Esophagus muscularis mucosa (tissue), 4 donors: ENCODE measurements at regions not wholly inside any gene's neighbourhood (a gene's known extent, or its start where the extent isn't known, plus 50 kb on each side); places are given as distances from the start of the nearest gene placed in this dataset.

Experiments used
- DNase-seq: peaks from one replicate; pipeline ENCODE4 v3.0.0-alpha.2; 2017; ENCODE audit errors: extremely low spot score
- H3K27ac ChIP-seq, 4 donors: fragments of 200-600 bp; sonication (generic); replicated peaks in 1 of 4; 1 replicate in 3 of 4; 2 replicates in 1 of 4; pipeline ENCODE4 v1.5.1; 2016 to 2019; ENCODE audit warnings: mild to moderate bottlenecking in 1 of 4
- H3K27me3 ChIP-seq, 4 donors: fragments of 200-600 bp; sonication (generic); one replicate each; pipeline versions ENCODE4 v1.5.1 to v1.6.0; 2016 to 2019
- H3K36me3 ChIP-seq, 4 donors: fragments of 200-600 bp; sonication (generic); one replicate each; pipeline ENCODE4 v1.5.1; 2016 to 2019
- H3K4me1 ChIP-seq, 4 donors: fragments of 200-600 bp; sonication (generic); one replicate each; pipeline ENCODE4 v1.5.1; 2016 to 2019
- H3K4me3 ChIP-seq, 4 donors: fragments of 200-600 bp; sonication (generic); 1 replicate in 2 of 4; 2 replicates in 2 of 4; pipeline ENCODE4 v1.5.1; 2016 to 2019; ENCODE audit warnings: mild to moderate bottlenecking in 4 of 4, moderate library complexity in 1 of 4
- H3K9me3 ChIP-seq, 4 donors: fragments of 200-600 bp; sonication (generic); 1 replicate in 3 of 4; 2 replicates in 1 of 4; pipeline ENCODE4 v1.5.1; 2016 to 2019
- EP300 ChIP-seq: sonication (generic); formaldehyde crosslinking; IDR thresholded peaks from one replicate; pipeline ENCODE4 v1.6.1; 2017; ENCODE audit warnings: antibody characterized with exemption
- POLR2A ChIP-seq: fragments of 450-650 bp; IDR thresholded peaks from one replicate; pipeline ENCODE4 v1.6.1; 2017; ENCODE audit warnings: antibody characterized with exemption, moderate library complexity, mild to moderate bottlenecking, low read depth
- POLR2AphosphoS5 ChIP-seq, 2 donors: sonication (generic); formaldehyde crosslinking; IDR thresholded peaks; one replicate each; pipeline ENCODE4 v1.6.1; 2017; ENCODE audit warnings: antibody characterized with exemption in 2 of 2
- WGBS: methylation state at CpG from one replicate; pipeline ENCODE4 v1.1.5; 2018; 5-methylcytosine and 5-hydroxymethylcytosine counted together
- intact Hi-C: fragments of 100-400 bp; cut with DNase I; formaldehyde crosslinking; loops from one replicate; pipeline ENCODE4 v1.15.1; 2023
- TF ChIP-seq, protein P1 (sequence below), 3 experiments: fragments of 200-600 bp in 2 of 3; fragments of 450-650 bp in 1 of 3; sonication (generic) in 2 of 3; IDR thresholded peaks; one replicate each; pipeline ENCODE4 v1.5.1; 2017 to 2019; ENCODE audit warnings: antibody characterized with exemption in 3 of 3, mild to moderate bottlenecking in 2 of 3, moderate library complexity in 1 of 3

DNA sequence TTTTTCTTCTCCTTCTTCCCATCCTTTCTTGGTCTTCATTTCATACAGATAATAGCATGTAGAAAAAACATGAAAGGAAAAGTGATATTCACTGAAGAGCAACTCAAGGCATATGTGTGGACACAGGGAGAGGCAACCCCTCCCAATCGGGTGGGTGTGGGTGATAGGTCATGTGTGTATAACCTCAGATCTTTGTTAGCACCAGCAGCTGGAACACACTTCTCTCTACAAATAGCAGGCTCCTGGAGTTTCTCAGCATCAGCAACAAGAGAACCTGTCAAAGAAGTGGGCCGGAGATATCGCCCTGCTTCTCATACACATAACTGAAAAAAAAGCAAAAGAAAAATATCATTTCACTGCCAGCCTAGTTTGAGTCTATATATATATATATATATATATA lies 426.4 kb downstream of the DTWD2 start:
- Histone ChIP-seq H3K27ac (no peak overlapping the region), H3K9me3 (no peaks in the 10 kb centered on the region), H3K4me1 (peaks cover 0 to 7% (median 0%) of the 10 kb centered on the region in 4 donors), H3K27me3 (no peaks in the 10 kb centered on the region), H3K4me3 (no peak overlapping the region), H3K36me3 (no peaks in the 10 kb centered on the region)
- intact Hi-C loops, result no loop called here
- TF ChIP-seq POLR2A (no peak), POLR2AphosphoS5 (IDR thresholded peaks at IDR 0.05) (no peak), EP300 (no peak)
- TF ChIP-seq, protein P1, sequence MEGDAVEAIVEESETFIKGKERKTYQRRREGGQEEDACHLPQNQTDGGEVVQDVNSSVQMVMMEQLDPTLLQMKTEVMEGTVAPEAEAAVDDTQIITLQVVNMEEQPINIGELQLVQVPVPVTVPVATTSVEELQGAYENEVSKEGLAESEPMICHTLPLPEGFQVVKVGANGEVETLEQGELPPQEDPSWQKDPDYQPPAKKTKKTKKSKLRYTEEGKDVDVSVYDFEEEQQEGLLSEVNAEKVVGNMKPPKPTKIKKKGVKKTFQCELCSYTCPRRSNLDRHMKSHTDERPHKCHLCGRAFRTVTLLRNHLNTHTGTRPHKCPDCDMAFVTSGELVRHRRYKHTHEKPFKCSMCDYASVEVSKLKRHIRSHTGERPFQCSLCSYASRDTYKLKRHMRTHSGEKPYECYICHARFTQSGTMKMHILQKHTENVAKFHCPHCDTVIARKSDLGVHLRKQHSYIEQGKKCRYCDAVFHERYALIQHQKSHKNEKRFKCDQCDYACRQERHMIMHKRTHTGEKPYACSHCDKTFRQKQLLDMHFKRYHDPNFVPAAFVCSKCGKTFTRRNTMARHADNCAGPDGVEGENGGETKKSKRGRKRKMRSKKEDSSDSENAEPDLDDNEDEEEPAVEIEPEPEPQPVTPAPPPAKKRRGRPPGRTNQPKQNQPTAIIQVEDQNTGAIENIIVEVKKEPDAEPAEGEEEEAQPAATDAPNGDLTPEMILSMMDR (IDR thresholded peaks at IDR 0.05), result no peak
- peak; percentile 29 for DNase-seq
- 76% methylated on average over 3 of the region's 3 CpGs for WGBS

DNA sequence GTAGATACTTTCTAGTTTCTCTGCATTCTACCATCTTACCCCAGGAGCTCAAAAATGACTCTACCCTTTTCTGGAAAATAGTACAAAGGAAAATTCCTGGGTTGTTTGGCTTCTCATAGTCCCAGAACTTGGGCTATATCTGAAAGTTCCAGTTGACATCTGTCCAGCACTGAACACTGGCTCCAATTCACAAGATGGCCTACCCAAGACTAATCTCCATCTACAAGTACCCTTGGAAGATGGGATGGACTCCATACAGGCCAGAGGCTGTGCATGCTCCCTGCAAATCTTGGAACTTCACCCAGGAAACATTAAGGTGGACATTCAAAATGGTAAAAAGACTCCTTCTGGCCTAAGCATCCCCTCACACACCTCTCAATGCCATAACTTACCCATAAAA lies 427.1 kb downstream of the DTWD2 start:
- Histone ChIP-seq H3K4me1 (peaks cover 0 to 7% (median 0%) of the 10 kb centered on the region in 4 donors), H3K27me3 (no peaks in the 10 kb centered on the region), H3K4me3 (no peak overlapping the region), H3K9me3 (no peaks in the 10 kb centered on the region), H3K36me3 (no peaks in the 10 kb centered on the region), H3K27ac (no peak overlapping the region)
- no peak for DNase-seq
- no peak for TF ChIP-seq EP300
- TF ChIP-seq POLR2AphosphoS5 (IDR thresholded peaks at IDR 0.05), result no peak
- intact Hi-C loops, result no loop called here

DNA sequence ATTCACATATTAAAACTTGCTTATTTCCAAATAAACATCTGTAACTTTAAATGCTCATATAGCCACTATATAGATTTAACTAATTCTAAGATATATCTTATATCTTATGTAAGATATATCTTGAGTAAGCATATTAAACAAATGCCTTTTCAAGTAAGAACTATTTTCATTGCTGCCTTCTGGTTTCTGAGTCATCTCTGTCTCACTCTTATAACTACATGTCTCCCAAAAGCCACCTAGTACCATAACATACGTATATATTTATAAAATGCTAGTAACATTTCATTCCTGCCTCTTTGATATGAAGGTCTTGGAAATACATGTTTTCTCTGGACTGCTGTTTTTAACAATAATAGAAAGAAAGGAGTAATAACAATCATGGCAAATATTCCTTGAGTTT lies 429.5 kb downstream of the DTWD2 start:
- H3K27me3 ChIP-seq, result no peaks in the 10 kb centered on the region
- H3K36me3 ChIP-seq, result no peaks in the 10 kb centered on the region
- peaks cover 0 to 7% (median 0%) of the 10 kb centered on the region in 4 donors for H3K4me1 ChIP-seq
- TF ChIP-seq POLR2AphosphoS5 (IDR thresholded peaks at IDR 0.05) (no peak), EP300 (no peak), POLR2A (no peak)
- TF ChIP-seq, protein P1 (IDR thresholded peaks at IDR 0.05), result no peak
- H3K4me3 ChIP-seq, result no peak overlapping the region
- intact Hi-C loops, result no loop called here
- H3K9me3 ChIP-seq, result no peaks in the 10 kb centered on the region
- H3K27ac ChIP-seq, result no peak overlapping the region
- no peak for DNase-seq
- 71% methylated on average over 1 of the region's 1 CpG for WGBS

DNA sequence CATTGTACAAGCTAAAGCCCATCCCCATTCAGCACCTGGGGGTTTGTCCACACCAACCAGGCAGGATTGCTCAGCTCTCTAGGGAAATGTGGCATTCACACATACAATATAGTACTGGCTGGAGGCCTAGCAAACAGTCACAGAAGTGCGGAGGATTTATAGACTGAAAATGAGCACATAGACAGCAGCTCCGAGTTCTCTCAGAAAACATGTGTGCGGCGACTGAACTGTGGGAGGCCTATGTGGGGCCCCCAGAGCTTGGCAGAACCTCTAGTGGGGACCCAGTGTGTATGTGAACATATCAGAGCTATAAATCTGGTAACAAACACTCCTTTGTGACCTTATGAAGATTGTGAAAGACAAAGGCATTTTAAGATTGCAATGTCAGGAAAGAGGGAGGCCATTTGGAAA lies 431.1 kb downstream of the DTWD2 start:
- Histone ChIP-seq H3K36me3 (no peaks in the 10 kb centered on the region), H3K4me3 (no peak overlapping the region), H3K27ac (no peak overlapping the region), H3K4me1 (peaks cover 0 to 7% (median 0%) of the 10 kb centered on the region in 4 donors), H3K27me3 (no peaks in the 10 kb centered on the region), H3K9me3 (no peaks in the 10 kb centered on the region)
- intact Hi-C loops, result no loop called here
- 77% methylated on average over 4 of the region's 4 CpGs for WGBS
- no peak for TF ChIP-seq POLR2A
- no peak for TF ChIP-seq EP300
- TF ChIP-seq POLR2AphosphoS5 (IDR thresholded peaks at IDR 0.05), result no peak
- TF ChIP-seq, protein P1 (IDR thresholded peaks at IDR 0.05), result no peak
- peak; percentile 86 for DNase-seq

DNA sequence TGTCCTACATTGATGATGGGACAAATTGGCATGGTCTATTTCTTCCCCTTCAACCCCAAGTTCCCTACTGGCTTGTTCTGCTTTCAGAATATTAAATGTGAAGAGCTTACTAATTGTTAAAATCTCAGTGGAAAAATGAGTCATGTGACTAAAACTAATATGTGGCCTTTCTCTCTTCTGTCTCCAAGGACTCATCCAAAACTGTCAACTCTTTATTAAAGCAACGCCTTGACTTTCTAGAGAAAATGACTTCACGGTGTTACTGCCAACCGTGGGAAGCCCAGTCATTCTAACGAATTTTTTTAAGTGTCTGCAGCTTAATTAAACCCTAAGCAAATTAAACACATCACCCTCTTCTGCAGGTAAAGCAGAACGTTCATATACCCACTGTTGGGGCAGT lies 431.6 kb downstream of the DTWD2 start:
- Histone ChIP-seq H3K4me1 (peaks cover 0 to 7% (median 0%) of the 10 kb centered on the region in 4 donors), H3K4me3 (no peak overlapping the region), H3K27me3 (no peaks in the 10 kb centered on the region), H3K27ac (no peak overlapping the region), H3K36me3 (no peaks in the 10 kb centered on the region), H3K9me3 (no peaks in the 10 kb centered on the region)
- intact Hi-C loops, result no loop called here
- TF ChIP-seq, protein P1 (IDR thresholded peaks at IDR 0.05), result no peak
- TF ChIP-seq EP300 (no peak), POLR2AphosphoS5 (IDR thresholded peaks at IDR 0.05) (no peak), POLR2A (no peak)
- no peak for DNase-seq
- 91% methylated on average over 5 of the region's 5 CpGs for WGBS
